H9 (cell line): ENCODE measurements at regions not wholly inside any gene's neighbourhood (a gene's known extent, or its start where the extent isn't known, plus 50 kb on each side); places are given as distances from the start of the nearest gene placed in this dataset.

Experiments
- DNase-seq: peaks from one replicate; pipeline ENCODE4 v3.0.0-alpha.2; 2017
- H2AFZ ChIP-seq: one replicate; pipeline ENCODE4 v1.6.1; 2013; ENCODE audit warnings: mild to moderate bottlenecking, low read length, control low read depth, moderate library complexity
- H2AK5ac ChIP-seq: 2 replicates; pipeline ENCODE4 v1.6.1; 2013; ENCODE audit warnings: low read length, control low read depth, mixed read lengths; ENCODE audit not compliant: insufficient read length
- H2BK120ac ChIP-seq: one replicate; pipeline ENCODE4 v1.6.1; 2013; ENCODE audit warnings: low read depth, mild to moderate bottlenecking, low read length, control low read depth, inconsistent platforms; ENCODE audit not compliant: poor library complexity, severe bottlenecking
- H2BK12ac ChIP-seq: 2 replicates; pipeline ENCODE4 v1.6.1; 2013; ENCODE audit warnings: low read length, control low read depth, mixed read lengths, low read depth; ENCODE audit not compliant: insufficient read length
- H2BK15ac ChIP-seq: 2 replicates; pipeline ENCODE4 v1.6.1; 2013; ENCODE audit warnings: low read depth, low read length, control low read depth
- H2BK20ac ChIP-seq: one replicate; pipeline ENCODE4 v1.6.1; 2013; ENCODE audit warnings: low read depth, mild to moderate bottlenecking, low read length, control low read depth, inconsistent platforms; ENCODE audit not compliant: poor library complexity, severe bottlenecking
- H2BK5ac ChIP-seq: 2 replicates; pipeline ENCODE4 v1.6.1; 2013; ENCODE audit warnings: low read length, control low read depth, mixed read lengths; ENCODE audit not compliant: insufficient read length
- H3K14ac ChIP-seq: 2 replicates; pipeline ENCODE4 v1.6.1; 2013; ENCODE audit warnings: low read length, control low read depth; ENCODE audit not compliant: insufficient read depth
- H3K18ac ChIP-seq: 2 replicates; pipeline ENCODE4 v1.6.1; 2013; ENCODE audit warnings: low read depth, mild to moderate bottlenecking, mixed read lengths, low read length, control low read depth; ENCODE audit not compliant: insufficient read length
- H3K23ac ChIP-seq: 2 replicates; pipeline ENCODE4 v1.6.1; 2013; ENCODE audit warnings: low read length, control low read depth, mixed read lengths, low read depth; ENCODE audit not compliant: insufficient read length
- H3K23me2 ChIP-seq: 2 replicates; pipeline ENCODE4 v1.6.1; 2013; ENCODE audit warnings: low read depth, mild to moderate bottlenecking, mixed read lengths, low read length, control low read depth; ENCODE audit not compliant: insufficient read length, poor library complexity, severe bottlenecking
- H3K27ac ChIP-seq: 2 replicates; pipeline ENCODE4 v1.5.1; 2013; ENCODE audit warnings: low read length, control low read depth, mixed read lengths, low read depth; ENCODE audit not compliant: insufficient read length
- H3K27me3 ChIP-seq: 2 replicates; pipeline ENCODE4 v1.6.1; 2013; ENCODE audit warnings: low read length, control low read depth, inconsistent platforms; ENCODE audit not compliant: insufficient read depth
- H3K4ac ChIP-seq: 2 replicates; pipeline ENCODE4 v1.6.1; 2013; ENCODE audit warnings: low read depth, mild to moderate bottlenecking, control low read depth, inconsistent platforms, low read length, moderate library complexity
- H3K4me1 ChIP-seq: 2 replicates; pipeline ENCODE4 v1.6.1; 2013; ENCODE audit warnings: low read length, control low read depth, inconsistent platforms; ENCODE audit not compliant: insufficient read depth
- H3K4me2 ChIP-seq: 2 replicates; pipeline ENCODE4 v1.6.1; 2013; ENCODE audit warnings: low read length, control low read depth, mixed read lengths; ENCODE audit not compliant: insufficient read length, insufficient read depth
- H3K56ac ChIP-seq: 2 replicates; pipeline ENCODE4 v1.6.1; 2013; ENCODE audit warnings: low read depth, mild to moderate bottlenecking, mixed read lengths, low read length, control low read depth; ENCODE audit not compliant: insufficient read length
- H3K79me1 ChIP-seq: 2 replicates; pipeline ENCODE4 v1.6.1; 2013; ENCODE audit warnings: low read depth, mild to moderate bottlenecking, moderate library complexity, low read length, control low read depth, inconsistent platforms; ENCODE audit not compliant: insufficient read depth, poor library complexity, severe bottlenecking
- H3K79me2 ChIP-seq: 2 replicates; pipeline ENCODE4 v1.6.1; 2013; ENCODE audit warnings: low read length, control low read depth, inconsistent platforms; ENCODE audit not compliant: insufficient read depth
- H3K9ac ChIP-seq: 2 replicates; pipeline ENCODE4 v1.6.1; 2013; ENCODE audit warnings: low read length, control low read depth, mixed read lengths; ENCODE audit not compliant: insufficient read length; ENCODE audit errors: extremely low read depth
- H3K9me3 ChIP-seq: one replicate; pipeline ENCODE4 v1.6.1; 2013; ENCODE audit warnings: low read depth, low read length, inconsistent platforms; ENCODE audit not compliant: control insufficient read depth
- H3T11ph ChIP-seq: one replicate; pipeline ENCODE4 v1.6.1; 2013; ENCODE audit warnings: mild to moderate bottlenecking, low read length, control low read depth, inconsistent platforms
- H4K20me1 ChIP-seq: one replicate; pipeline ENCODE4 v1.6.1; 2013; ENCODE audit not compliant: control insufficient read depth, insufficient read length, insufficient read depth
- H4K5ac ChIP-seq: 2 replicates; pipeline ENCODE4 v1.6.1; 2013; ENCODE audit warnings: low read depth, mild to moderate bottlenecking, mixed read lengths, low read length, control low read depth; ENCODE audit not compliant: insufficient read length
- H4K8ac ChIP-seq: replicated peaks from 2 replicates; pipeline ENCODE4 v1.6.1; 2013; ENCODE audit warnings: low read length, control low read depth, mixed read lengths, low read depth; ENCODE audit not compliant: insufficient read length
- H4K91ac ChIP-seq: 2 replicates; pipeline ENCODE4 v1.6.1; 2013; ENCODE audit warnings: low read depth, mild to moderate bottlenecking, moderate library complexity, mixed read lengths, low read length, control low read depth; ENCODE audit not compliant: insufficient read length
- H3K27ac Mint-ChIP-seq, 3 experiments: 2 replicates in 2 of 3; 3 replicates in 1 of 3; pipeline ENCODE4 v1.8.0; 2020 to 2021; ENCODE audit warnings: mixed read lengths in 3 of 3, mild to moderate bottlenecking in 1 of 3, moderate library complexity in 1 of 3
- H3K27me3 Mint-ChIP-seq: 2 replicates; pipeline ENCODE4 v1.8.0; 2021; ENCODE audit warnings: low read depth, mild to moderate bottlenecking, moderate library complexity, mixed read lengths
- H3K36me3 Mint-ChIP-seq, 3 experiments: 2 replicates in 2 of 3; 3 replicates in 1 of 3; pipeline ENCODE4 v1.8.0; 2020 to 2021; ENCODE audit warnings: low read depth in 3 of 3, mixed read lengths in 3 of 3; ENCODE audit not compliant: insufficient read depth in 1 of 3
- H3K4me1 Mint-ChIP-seq, 2 experiments: 2 replicates each; pipeline ENCODE4 v1.8.0; 2020; ENCODE audit warnings: mixed read lengths in 2 of 2
- H3K4me3 Mint-ChIP-seq, 2 experiments: 2 replicates in 1 of 2; 3 replicates in 1 of 2; pipeline ENCODE4 v1.8.0; 2020 to 2021; ENCODE audit warnings: mild to moderate bottlenecking in 2 of 2, mixed read lengths in 2 of 2, moderate library complexity in 1 of 2
- H3K9me3 Mint-ChIP-seq, 2 experiments: 2 replicates in 1 of 2; 3 replicates in 1 of 2; pipeline ENCODE4 v1.8.0; 2020; ENCODE audit warnings: mild to moderate bottlenecking in 2 of 2, mixed read lengths in 2 of 2, moderate library complexity in 1 of 2
- CTCF ChIP-seq: fragments of 200-600 bp; sonication (generic); conservative IDR thresholded peaks from 3 replicates; pipeline ENCODE4 v1.8.0; 2021; ENCODE audit warnings: antibody characterized with exemption, mild to moderate bottlenecking
- WGBS: extraction: QIAGEN DNeasy Blood & Tissue Kit; methylation state at CpG from one replicate; pipeline ENCODE4 v1.1.7; 2013; ENCODE audit warnings: missing lambda C conversion rate, low lambda C conversion rate, mixed read lengths; ENCODE audit not compliant: insufficient read length; ENCODE audit errors: extremely low coverage; 5-methylcytosine and 5-hydroxymethylcytosine counted together

GRCh38 chrX:125782184-125782583 lies 383.9 kb downstream of the DCAF12L2 start:
- H3K4me1 ChIP-seq: no peaks in the 10 kb centered on the region; the same call in 1 of the 2 replicates
- H2BK20ac ChIP-seq: no peak overlapping the region
- H3K14ac ChIP-seq: no peak overlapping the region
- no peak overlapping the region for H4K8ac ChIP-seq
- no peak overlapping the region for H3K56ac ChIP-seq
- peaks cover 32 to 60% of the 10 kb centered on the region in 2 experiments for H3K4me1 Mint-ChIP-seq
- H3K27ac Mint-ChIP-seq: peak overlapping the region in 2 of 3 experiments; percentile 90 to 94; a peak in 4 of 7 replicates
- no peaks in the 10 kb centered on the region for H3K79me2 ChIP-seq
- H3K79me1 ChIP-seq: no peaks in the 10 kb centered on the region
- no peak overlapping the region for H4K5ac ChIP-seq
- H3K18ac ChIP-seq: no peak overlapping the region
- TF ChIP-seq CTCF: no peak
- H3K9me3 Mint-ChIP-seq: peaks cover 11 to 27% of the 10 kb centered on the region in 2 experiments; a peak in 4 of 5 replicates
- H2BK12ac ChIP-seq: no peak overlapping the region
- H3K9ac ChIP-seq: no peak overlapping the region
- no peak overlapping the region for H3T11ph ChIP-seq
- no peak overlapping the region for H2BK5ac ChIP-seq
- no peaks in the 10 kb centered on the region for H4K20me1 ChIP-seq
- no peak overlapping the region for H3K4me2 ChIP-seq
- no CpG with 5 or more reads among the region's 2 CpGs for WGBS
- H4K91ac ChIP-seq: no peak overlapping the region
- peak overlapping the region; percentile 40 for H3K27ac ChIP-seq
- no peak overlapping the region for H2BK15ac ChIP-seq
- H3K9me3 ChIP-seq: no peaks in the 10 kb centered on the region
- H3K27me3 Mint-ChIP-seq: no peaks in the 10 kb centered on the region
- H2AK5ac ChIP-seq: no peak overlapping the region
- DNase-seq: no peak
- H3K4me3 Mint-ChIP-seq: no peak overlapping the region
- H3K4ac ChIP-seq: no peak overlapping the region
- H2AFZ ChIP-seq: no peak overlapping the region
- H2BK120ac ChIP-seq: no peak overlapping the region
- no peaks in the 10 kb centered on the region for H3K27me3 ChIP-seq
- H3K23ac ChIP-seq: no peak overlapping the region
- H3K23me2 ChIP-seq: no peaks in the 10 kb centered on the region
- H3K36me3 Mint-ChIP-seq: no peaks in the 10 kb centered on the region; a peak in 1 of 7 replicates
